DND-41 (cell line): ENCODE measurements at regions not wholly inside any gene's neighbourhood (a gene's known extent, or its start where the extent isn't known, plus 50 kb on each side); places are given as distances from the start of the nearest gene placed in this dataset.
A peak's percentile ranks its signal among the peaks of the same experiment; 100 is the strongest.

Experiments used
- ATAC-seq: fragments of 200-7000 bp; cut with Tn5 transposase; 3 replicates; pipeline ENCODE4 v1.9.1; 2021; ENCODE audit warnings: low read depth; ENCODE audit not compliant: insufficient read depth
- DNase-seq: peaks from one replicate; pipeline ENCODE4 v3.0.0-alpha.2; 2020
- H2AFZ ChIP-seq: 2 replicates; pipeline ENCODE4 v1.6.0; 2012; ENCODE audit warnings: low read depth, low read length
- H3K27ac ChIP-seq: 2 replicates; pipeline ENCODE4 v1.5.1; 2012; ENCODE audit warnings: low read length, inconsistent platforms
- H3K27me3 ChIP-seq: fragments of 200-600 bp; sonication (generic); 2 replicates; pipeline ENCODE4 v1.6.0; 2012; ENCODE audit warnings: low read length, mild to moderate bottlenecking, inconsistent platforms; ENCODE audit not compliant: insufficient read depth, poor library complexity
- H3K36me3 ChIP-seq: 2 replicates; pipeline ENCODE4 v1.5.1; 2012; ENCODE audit warnings: low read length, inconsistent platforms; ENCODE audit not compliant: insufficient read depth
- H3K4me1 ChIP-seq: 2 replicates; pipeline ENCODE4 v1.5.1; 2012; ENCODE audit warnings: mild to moderate bottlenecking, low read length; ENCODE audit not compliant: insufficient read depth
- H3K4me2 ChIP-seq: 2 replicates; pipeline ENCODE4 v1.6.0; 2012; ENCODE audit warnings: mild to moderate bottlenecking, moderate library complexity, low read length, inconsistent platforms; ENCODE audit not compliant: insufficient read depth
- H3K4me3 ChIP-seq, 2 experiments: fragments of 200-600 bp in 1 of 2; shearing (Covaris generic) in 1 of 2; 2 replicates each; pipeline ENCODE4 v1.5.1; 2012 to 2016; ENCODE audit warnings: inconsistent platforms in 2 of 2, low read length in 2 of 2, mild to moderate bottlenecking in 2 of 2, low read depth in 1 of 2, moderate library complexity in 1 of 2
- H3K79me2 ChIP-seq: 2 replicates; pipeline ENCODE4 v1.6.0; 2012; ENCODE audit warnings: low read length, inconsistent platforms; ENCODE audit not compliant: insufficient read depth
- H3K9ac ChIP-seq: 2 replicates; pipeline ENCODE4 v1.6.0; 2012; ENCODE audit warnings: low read depth, mild to moderate bottlenecking, inconsistent platforms, low read length, moderate library complexity
- H3K9me3 ChIP-seq: 2 replicates; pipeline ENCODE4 v1.5.1; 2012; ENCODE audit warnings: low read length, moderate library complexity, mild to moderate bottlenecking, inconsistent platforms; ENCODE audit not compliant: insufficient read depth, severe bottlenecking
- H4K20me1 ChIP-seq: 2 replicates; pipeline ENCODE4 v1.6.0; 2012; ENCODE audit warnings: low read length; ENCODE audit not compliant: insufficient read depth
- EZH2 ChIP-seq: IDR thresholded peaks from 3 replicates; pipeline ENCODE4 v1.6.1; 2012; ENCODE audit warnings: borderline replicate concordance, low read depth, mild to moderate bottlenecking, moderate library complexity, low read length, inconsistent platforms; ENCODE audit not compliant: severe bottlenecking
- TF ChIP-seq, protein P1 (sequence below): IDR thresholded peaks from 2 replicates; pipeline ENCODE4 v1.5.1; 2012; ENCODE audit warnings: borderline replicate concordance, low read length, moderate library complexity, mild to moderate bottlenecking; ENCODE audit not compliant: poor library complexity, severe bottlenecking; ENCODE audit errors: extremely low read depth

DNA sequence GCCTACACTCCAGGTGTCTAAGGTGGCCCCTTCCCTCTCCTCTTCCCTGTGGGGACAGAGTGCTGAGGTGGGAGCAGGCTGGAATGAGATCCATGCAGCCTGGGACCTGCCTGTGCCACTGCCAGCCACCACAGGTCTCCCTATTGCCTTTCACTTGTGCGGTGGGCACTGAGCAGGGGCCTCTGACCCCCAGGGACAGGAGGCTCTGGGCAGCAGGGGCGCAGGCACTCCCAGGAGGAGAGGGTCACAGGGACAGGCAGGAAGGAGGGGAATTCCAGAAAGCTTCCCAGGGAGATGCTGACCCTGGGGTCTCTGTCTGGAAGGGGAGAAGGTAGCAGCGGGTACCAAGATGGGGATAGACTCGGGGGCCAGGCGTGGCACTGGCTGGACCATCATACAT is 228.5 kb upstream of the B3GAT1 start:
- Histone ChIP-seq H3K27me3 (no peaks in the 10 kb centered on the region), H3K9me3 (no peaks in the 10 kb centered on the region), H3K4me3 (no peak overlapping the region), H3K4me2 (no peak overlapping the region), H3K9ac (no peak overlapping the region), H2AFZ (no peak overlapping the region), H3K27ac (peak overlapping the region; percentile 64), H4K20me1 (no peaks in the 10 kb centered on the region), H3K4me1 (peaks cover 65% of the 10 kb centered on the region), H3K79me2 (no peaks in the 10 kb centered on the region), H3K36me3 (no peaks in the 10 kb centered on the region)
- ATAC-seq (no peak), DNase-seq (no peak)
- TF ChIP-seq EZH2, result no peak
- TF ChIP-seq, protein P1, sequence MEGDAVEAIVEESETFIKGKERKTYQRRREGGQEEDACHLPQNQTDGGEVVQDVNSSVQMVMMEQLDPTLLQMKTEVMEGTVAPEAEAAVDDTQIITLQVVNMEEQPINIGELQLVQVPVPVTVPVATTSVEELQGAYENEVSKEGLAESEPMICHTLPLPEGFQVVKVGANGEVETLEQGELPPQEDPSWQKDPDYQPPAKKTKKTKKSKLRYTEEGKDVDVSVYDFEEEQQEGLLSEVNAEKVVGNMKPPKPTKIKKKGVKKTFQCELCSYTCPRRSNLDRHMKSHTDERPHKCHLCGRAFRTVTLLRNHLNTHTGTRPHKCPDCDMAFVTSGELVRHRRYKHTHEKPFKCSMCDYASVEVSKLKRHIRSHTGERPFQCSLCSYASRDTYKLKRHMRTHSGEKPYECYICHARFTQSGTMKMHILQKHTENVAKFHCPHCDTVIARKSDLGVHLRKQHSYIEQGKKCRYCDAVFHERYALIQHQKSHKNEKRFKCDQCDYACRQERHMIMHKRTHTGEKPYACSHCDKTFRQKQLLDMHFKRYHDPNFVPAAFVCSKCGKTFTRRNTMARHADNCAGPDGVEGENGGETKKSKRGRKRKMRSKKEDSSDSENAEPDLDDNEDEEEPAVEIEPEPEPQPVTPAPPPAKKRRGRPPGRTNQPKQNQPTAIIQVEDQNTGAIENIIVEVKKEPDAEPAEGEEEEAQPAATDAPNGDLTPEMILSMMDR, result no peak

DNA sequence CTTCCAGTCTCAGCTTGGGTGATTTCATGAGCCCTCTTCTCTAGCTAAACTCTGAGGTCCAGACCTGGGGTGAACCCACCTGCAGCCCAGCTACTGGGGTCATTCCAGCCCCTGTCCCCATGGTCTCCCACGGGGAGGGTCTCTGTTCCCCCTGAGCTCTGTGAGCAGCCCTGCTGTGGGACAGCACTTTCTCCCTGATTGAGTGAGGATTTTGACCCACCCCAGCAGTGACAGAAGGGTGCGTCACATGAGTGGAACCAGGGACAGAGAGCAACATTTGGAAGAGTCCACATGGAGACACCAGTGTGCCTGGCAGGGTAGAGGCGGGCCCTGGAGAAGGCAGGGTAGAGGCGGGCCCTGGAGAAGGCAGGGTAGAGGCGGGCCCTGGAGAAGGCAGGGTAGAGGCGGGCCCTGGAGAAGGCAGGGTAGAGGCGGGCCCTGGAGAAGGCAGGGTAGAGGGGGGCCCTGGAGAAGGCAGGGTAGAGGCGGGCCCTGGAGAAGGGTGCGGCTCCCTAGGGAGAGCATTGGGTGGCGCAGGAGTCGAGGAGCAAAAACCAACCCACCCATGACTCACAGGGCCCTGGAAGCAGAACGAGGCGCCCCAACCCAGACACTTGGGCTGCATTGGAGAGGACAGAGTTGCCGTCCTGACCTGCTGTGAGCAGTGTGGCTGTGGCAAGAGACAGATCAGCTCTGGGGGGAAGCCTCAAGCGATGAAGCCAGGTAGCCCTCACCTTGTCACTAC is 227.7 kb upstream of the B3GAT1 start:
- TF ChIP-seq, protein P1, result peak; percentile 35
- TF ChIP-seq EZH2, result no peak
- Histone ChIP-seq H3K79me2 (no peaks in the 10 kb centered on the region), H3K36me3 (no peaks in the 10 kb centered on the region), H3K27me3 (no peaks in the 10 kb centered on the region), H3K4me3 (peak overlapping the region in 1 of 2 experiments; percentile 22; a peak in 1 of 4 replicates), H4K20me1 (no peaks in the 10 kb centered on the region), H3K9ac (peak overlapping the region; percentile 49), H3K27ac (peak overlapping the region; percentile 94), H3K9me3 (no peaks in the 10 kb centered on the region), H3K4me2 (peak overlapping the region; percentile 54), H2AFZ (peak overlapping the region; percentile 58; the same call in 1 of the 2 replicates), H3K4me1 (peaks cover 66% of the 10 kb centered on the region)
- peak; percentile 26 for ATAC-seq
- peak; percentile 71 for DNase-seq

DNA sequence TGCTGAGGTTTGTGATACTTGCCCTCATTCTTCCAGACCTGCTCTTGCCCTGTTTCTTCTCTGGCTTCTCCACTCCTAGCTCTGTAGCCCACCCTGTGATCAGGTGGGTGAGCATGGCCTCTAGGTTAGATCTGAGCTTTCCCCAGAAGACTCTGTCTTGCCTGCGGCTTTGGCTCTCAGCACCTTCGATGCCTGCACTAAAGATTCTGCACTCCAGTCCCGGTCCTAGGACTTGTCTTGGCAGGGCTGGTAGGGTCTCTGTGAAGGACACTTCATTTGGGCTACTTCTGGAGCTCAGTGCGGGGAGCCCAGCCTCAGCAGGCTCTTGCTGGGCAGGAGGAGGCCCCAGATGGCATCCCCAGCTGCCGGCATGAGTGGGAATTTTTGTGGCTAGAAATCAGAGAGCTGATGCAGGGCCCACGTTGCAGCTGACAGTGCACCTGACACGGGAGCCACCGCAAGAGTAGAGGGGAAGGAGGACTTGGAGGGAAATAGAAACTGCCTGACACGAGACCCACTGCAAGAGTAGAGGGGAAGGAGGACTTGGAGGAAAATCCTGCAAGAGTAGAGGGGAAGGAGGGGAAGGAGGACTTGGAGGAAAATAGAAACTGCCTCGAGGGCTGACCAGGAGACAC is 226.9 kb upstream of the B3GAT1 start:
- Histone ChIP-seq H3K4me1 (peaks cover 58% of the 10 kb centered on the region), H3K27ac (peak overlapping the region; percentile 94), H3K36me3 (no peaks in the 10 kb centered on the region), H2AFZ (peak overlapping the region; percentile 19; the same call in 1 of the 2 replicates), H3K9ac (peak overlapping the region; percentile 49), H3K27me3 (no peaks in the 10 kb centered on the region), H3K4me3 (peak overlapping the region in 1 of 2 experiments; percentile 22; a peak in 1 of 4 replicates), H4K20me1 (no peaks in the 10 kb centered on the region), H3K9me3 (no peaks in the 10 kb centered on the region), H3K79me2 (no peaks in the 10 kb centered on the region), H3K4me2 (peak overlapping the region; percentile 54)
- DNase-seq, result peak; percentile 87
- TF ChIP-seq EZH2, result no peak
- TF ChIP-seq, protein P1, result no peak
- ATAC-seq, result peak; percentile 82
